Left renal cortex interstitium (tissue), 4 donors: ENCODE measurements at regions not wholly inside any gene's neighbourhood (a gene's known extent, or its start where the extent isn't known, plus 50 kb on each side); places are given as distances from the start of the nearest gene placed in this dataset.

ENCODE experiments used
- DNase-seq, 4 donors: peaks; one replicate each; pipeline ENCODE4 v3.0.0-alpha.2; 2013; ENCODE audit warnings: low read depth in 4 of 4, low spot score in 2 of 4, missing footprints in 1 of 4

- no peak for DNase-seq
These were observed 431.7 kb upstream of the NR2F2 start for GRCh38 chr15:95898761-95899160.

DNA sequence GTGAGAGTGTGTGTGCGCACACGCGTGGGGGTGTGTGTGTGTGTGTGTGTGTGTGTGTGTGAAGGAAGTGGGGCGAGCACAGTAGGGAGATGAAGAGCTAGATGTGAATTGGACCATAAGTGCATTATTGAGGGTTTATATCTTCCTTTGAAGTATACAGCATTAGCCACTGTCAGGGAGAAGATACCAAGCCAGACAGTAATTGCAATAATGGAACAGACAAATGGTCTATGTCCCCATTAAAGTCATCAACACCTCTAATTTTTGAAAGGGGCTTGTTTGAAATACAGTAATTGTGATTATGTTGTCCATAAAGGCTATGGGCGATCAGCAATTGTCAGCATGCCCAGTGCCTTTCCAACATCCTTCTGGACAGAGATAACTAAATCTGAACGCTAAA is 429.2 kb upstream of the NR2F2 start:
- DNase-seq = no peak

DNA sequence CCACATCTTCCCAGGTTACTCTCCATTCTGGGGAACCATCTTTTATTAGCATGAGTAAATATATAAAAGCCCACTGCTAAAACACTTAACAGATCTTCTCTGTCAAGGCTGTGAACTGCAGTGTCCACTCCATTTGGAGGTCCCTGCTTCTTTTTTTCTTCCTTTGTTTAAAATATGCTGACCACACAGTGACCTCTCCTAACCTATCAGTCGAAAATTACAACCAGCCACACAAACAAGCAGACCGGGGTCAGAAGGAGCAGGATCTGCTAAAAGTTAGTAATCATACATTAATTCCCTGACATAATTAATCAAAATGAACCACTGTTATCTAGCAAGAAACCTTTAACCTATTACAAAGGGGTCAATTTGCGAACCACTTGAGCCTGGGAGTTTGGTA is 427.9 kb upstream of the NR2F2 start:
- no peak for DNase-seq

DNA sequence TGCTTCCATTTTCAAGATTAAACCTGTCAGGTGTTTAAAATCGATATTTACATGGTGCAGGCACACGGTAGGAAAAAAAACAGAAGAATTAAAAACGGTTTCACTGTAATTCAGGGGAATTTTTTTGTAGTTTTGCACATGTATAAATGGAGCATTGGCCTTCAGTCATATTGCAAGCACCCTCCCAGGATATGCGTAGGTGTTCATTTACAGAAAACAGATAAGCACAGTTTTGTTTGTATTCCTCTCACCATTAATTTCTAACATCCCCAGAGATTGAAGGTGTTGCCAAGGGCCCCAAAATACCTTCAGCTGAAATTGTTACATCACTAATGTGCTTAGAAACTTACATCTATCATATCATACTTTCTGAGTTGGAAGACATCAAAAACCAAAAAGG is 427.1 kb upstream of the NR2F2 start:
- no peak for DNase-seq

DNA sequence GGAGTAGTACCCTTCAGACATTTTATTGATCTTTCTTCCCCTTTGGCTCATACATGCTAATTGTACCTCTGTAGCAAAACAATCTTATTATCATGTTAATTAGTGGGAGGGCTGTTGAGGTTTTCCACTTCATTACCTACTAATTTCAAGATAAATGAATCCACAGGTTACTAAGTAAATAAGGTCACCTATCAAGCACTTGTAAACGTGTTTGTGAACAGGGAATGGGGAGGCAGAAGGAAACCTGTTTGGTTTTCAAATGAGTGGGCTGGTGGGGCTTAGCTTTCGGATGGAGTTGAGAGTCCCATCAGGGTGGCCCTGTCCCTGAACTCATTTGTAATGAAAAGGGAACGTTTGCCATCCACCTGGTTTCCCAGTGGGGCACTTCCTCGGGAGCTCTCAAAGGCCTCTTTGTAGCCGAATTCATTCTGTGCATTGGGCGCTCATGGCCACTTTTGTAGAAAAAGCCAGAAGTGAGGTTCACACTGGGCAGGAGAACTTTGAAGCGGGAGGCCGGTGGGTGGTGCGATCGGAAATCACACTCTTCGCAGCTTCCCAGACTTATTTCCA is 419.8 kb upstream of the NR2F2 start:
- DNase-seq = no peak

- no peak for DNase-seq
These were observed 418.8 kb upstream of the NR2F2 start for GRCh38 chr15:95911570-95912279.

GRCh38 chr15:95912280-95912625 is 418.2 kb upstream of the NR2F2 start:
- DNase-seq = no peak

DNA sequence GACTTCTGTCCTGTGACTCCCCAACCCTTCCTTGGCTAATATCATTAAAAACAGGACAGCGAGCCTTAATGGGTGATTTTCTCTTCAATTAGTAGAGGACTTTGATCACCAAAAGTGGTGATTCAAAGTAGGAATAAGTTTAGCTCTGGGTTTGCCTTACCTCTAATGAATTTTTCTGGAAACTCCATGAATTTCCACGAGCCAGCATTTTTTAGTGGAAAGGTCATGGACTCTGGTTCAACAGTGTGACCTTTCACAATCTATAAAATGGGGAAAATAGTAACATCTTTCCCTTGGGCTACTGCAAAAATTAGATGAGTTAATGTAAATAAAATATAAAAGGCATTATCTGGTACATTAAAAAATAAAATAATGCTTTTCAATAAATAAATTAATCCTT is 417.8 kb upstream of the NR2F2 start:
- DNase-seq = no peak

- DNase-seq = no peak
These were observed 413.9 kb upstream of the NR2F2 start for GRCh38 chr15:95916568-95916967.

GRCh38 chr15:95918525-95918924 is 412.0 kb upstream of the NR2F2 start:
- no peak for DNase-seq

GRCh38 chr15:95919460-95919859 is 411.0 kb upstream of the NR2F2 start:
- DNase-seq = no peak

DNA sequence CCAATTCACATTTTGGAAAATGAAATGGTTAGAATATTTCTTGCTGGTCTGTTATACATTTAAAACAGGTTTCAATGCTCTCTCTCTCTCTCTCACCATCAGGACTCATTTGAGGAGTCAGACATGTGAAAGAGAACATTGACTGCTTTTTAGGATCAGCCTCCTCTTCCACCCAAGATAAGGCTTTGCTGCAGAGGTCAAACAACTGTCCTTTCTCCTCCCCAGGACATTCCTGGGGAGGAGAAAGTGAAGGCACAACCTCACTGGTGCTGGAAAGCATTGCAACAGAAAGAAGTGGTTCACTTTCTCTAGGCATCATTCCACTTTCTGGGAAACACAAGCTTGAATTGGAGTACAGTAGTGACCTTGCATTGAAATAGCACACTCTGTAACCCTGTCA is 409.1 kb upstream of the NR2F2 start:
- DNase-seq = no peak

DNA sequence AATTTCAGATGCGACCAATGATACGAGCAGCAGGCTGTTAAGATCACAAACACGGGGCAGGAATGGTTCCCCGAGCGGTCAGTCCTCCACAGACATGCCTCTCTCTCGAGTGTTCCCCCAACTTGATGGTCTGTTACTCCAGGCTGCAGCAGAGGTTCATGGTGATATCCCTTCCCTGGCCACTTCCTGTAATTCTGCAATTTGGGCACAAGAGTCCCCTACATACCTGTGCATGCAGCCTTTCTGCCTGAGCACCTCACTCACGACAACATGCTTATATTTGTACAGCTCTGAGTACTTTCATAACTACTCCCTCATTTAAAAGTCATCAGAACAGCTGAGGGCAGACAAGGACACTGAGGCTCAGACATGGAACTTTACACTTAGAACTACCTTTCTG is 408.1 kb upstream of the NR2F2 start:
- DNase-seq = no peak

- DNase-seq = no peak
These were observed 406.7 kb upstream of the NR2F2 start for GRCh38 chr15:95923792-95924191.

DNA sequence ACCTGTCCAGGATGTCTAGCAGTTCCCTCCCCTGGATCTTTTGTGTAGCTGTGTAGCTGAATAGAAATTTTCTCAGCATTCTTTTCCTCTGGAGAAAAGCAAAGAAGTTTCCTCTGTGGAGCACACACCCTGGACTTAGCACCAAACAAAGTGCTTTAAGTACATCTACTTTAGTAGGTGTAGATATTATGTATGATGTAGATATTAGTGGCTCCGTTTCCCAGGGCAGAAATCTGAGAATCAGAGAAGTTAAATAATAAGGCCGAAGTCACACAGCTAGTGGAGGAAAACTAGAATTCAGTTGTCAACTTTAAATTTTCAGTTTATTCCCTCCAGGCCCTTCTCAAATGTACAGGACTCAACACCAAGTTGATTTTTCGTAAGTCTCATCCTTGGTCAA is 401.7 kb upstream of the NR2F2 start:
- no peak for DNase-seq

DNA sequence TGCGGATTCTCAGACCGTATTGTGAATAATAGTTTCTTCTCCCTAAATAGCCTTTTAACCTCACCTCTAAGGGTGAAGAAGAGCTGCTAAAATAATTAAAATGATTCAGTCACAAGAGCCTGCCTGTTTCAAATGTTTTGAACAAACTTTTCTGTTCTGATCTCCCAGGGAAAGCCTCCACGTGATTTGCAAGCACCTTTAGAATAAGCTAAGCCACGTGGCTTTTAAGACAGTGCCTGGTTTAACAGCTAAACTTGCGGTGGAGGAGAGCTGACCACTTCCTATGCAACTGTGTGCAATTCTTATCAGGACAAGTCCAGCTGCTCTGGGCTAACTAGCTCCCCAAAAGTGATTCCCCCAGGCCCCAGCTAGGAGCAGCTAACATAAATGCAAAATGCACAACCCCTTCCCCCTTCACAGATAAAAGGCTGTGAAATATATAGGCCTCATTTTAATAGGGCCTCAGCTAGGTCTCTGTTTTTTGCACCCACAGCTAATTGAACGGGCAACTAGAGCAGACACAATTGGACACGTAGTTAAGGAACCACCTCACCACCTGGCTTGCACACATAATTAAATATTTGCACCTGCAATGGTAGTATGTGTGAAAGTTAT is 401.2 kb upstream of the NR2F2 start:
- DNase-seq = no peak

- DNase-seq = no peak
These were observed 399.7 kb upstream of the NR2F2 start for GRCh38 chr15:95930659-95931375.

- DNase-seq = no peak
These were observed 398.9 kb upstream of the NR2F2 start for GRCh38 chr15:95931619-95932018.

DNA sequence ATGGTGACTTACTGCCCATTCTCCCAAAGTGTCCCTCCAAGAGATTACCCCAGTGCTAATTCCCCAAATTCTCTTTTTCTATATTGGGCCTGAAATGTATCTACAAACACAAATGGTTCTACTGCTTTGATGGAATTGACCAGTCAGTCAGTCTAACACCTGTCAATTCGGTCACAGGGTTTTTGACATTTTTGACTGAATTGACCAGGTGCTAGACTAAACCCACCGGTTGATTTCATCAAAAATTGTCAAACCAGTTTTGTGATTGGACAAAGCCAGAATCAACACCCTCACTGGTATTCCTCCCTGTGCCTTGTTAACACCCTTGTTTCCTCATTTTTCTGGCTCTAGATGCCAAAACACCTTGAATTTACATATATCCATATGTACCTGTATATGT is 398.4 kb upstream of the NR2F2 start:
- no peak for DNase-seq

- no peak for DNase-seq
These were observed 397.8 kb upstream of the NR2F2 start for GRCh38 chr15:95932676-95933075.

DNA sequence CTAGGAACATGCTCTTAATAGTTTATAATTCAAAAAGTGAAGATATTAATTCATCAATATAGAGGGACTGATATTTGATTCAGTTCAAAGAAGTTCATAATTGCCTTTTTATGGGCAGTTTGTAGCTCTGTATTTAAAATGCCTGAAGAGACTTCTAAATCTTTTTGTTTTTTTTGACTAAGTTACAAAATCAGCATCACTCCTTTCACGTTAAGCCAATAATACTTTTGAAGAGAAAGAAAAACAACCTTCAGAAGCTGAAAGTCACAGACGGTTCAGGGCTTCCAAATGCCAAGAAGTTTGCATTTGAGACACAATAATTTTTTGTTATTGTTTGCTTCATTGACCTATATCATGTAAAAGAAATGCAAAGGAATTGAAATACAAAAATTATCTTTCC is 394.6 kb upstream of the NR2F2 start:
- no peak for DNase-seq

GRCh38 chr15:95937128-95937528 is 393.4 kb upstream of the NR2F2 start:
- no peak for DNase-seq
